Hepatocyte (in vitro differentiated cells): ENCODE measurements at regions not wholly inside any gene's neighbourhood (a gene's known extent, or its start where the extent isn't known, plus 50 kb on each side); places are given as distances from the start of the nearest gene placed in this dataset.

ENCODE experiments used
- EZH2 ChIP-seq: fragments of 200-600 bp; sonication (generic); IDR thresholded peaks from 2 replicates; pipeline ENCODE4 v1.6.1; 2016; ENCODE audit warnings: antibody characterized with exemption, mild to moderate bottlenecking, borderline replicate concordance
- EZH2phosphoT487 ChIP-seq: fragments of 200-600 bp; sonication (generic); IDR thresholded peaks from one replicate; pipeline ENCODE4 v1.6.1; 2018; ENCODE audit warnings: antibody characterized with exemption, mild to moderate bottlenecking, low read depth, moderate library complexity; ENCODE audit not compliant: unreplicated experiment, severe bottlenecking
- TF ChIP-seq, protein P1 (sequence below): fragments of 200-600 bp; sonication (generic); IDR thresholded peaks from 2 replicates; pipeline ENCODE4 v1.5.1; 2016; ENCODE audit warnings: antibody characterized with exemption, mild to moderate bottlenecking; ENCODE audit not compliant: poor library complexity

GRCh38 chr19:16018106-16018755 lies 58.1 kb upstream of the TPM4 start:
- TF ChIP-seq, protein P1, sequence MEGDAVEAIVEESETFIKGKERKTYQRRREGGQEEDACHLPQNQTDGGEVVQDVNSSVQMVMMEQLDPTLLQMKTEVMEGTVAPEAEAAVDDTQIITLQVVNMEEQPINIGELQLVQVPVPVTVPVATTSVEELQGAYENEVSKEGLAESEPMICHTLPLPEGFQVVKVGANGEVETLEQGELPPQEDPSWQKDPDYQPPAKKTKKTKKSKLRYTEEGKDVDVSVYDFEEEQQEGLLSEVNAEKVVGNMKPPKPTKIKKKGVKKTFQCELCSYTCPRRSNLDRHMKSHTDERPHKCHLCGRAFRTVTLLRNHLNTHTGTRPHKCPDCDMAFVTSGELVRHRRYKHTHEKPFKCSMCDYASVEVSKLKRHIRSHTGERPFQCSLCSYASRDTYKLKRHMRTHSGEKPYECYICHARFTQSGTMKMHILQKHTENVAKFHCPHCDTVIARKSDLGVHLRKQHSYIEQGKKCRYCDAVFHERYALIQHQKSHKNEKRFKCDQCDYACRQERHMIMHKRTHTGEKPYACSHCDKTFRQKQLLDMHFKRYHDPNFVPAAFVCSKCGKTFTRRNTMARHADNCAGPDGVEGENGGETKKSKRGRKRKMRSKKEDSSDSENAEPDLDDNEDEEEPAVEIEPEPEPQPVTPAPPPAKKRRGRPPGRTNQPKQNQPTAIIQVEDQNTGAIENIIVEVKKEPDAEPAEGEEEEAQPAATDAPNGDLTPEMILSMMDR, result no peak
- TF ChIP-seq EZH2, result no peak
- TF ChIP-seq EZH2phosphoT487, result no peak
